CD14-positive monocyte (primary cell): ENCODE measurements at regions not wholly inside any gene's neighbourhood (a gene's known extent, or its start where the extent isn't known, plus 50 kb on each side); places are given as distances from the start of the nearest gene placed in this dataset.

Experiments
- DNase-seq, 3 donors: peaks; one replicate each; pipeline ENCODE4 v3.0.0-alpha.2; 2011 to 2022
- H2AFZ ChIP-seq: 2 replicates; pipeline ENCODE4 v1.6.0; 2012; ENCODE audit warnings: mild to moderate bottlenecking, low read depth, low read length, inconsistent platforms; ENCODE audit not compliant: insufficient read depth, poor library complexity, severe bottlenecking
- H3K27ac ChIP-seq, 2 donors: 1 replicate in 1 of 2; 2 replicates in 1 of 2; pipeline ENCODE4 v1.5.1; 2012 to 2013; ENCODE audit warnings: low read length in 2 of 2, control low read depth in 1 of 2, inconsistent platforms in 1 of 2, low read depth in 1 of 2, mild to moderate bottlenecking in 1 of 2
- H3K27me3 ChIP-seq, 2 donors: one replicate each; pipeline versions ENCODE4 v1.6.0 to v1.6.1; 2011 to 2013; ENCODE audit warnings: low read length in 2 of 2; ENCODE audit not compliant: control insufficient read depth in 2 of 2, insufficient read depth in 2 of 2
- H3K36me3 ChIP-seq, 2 donors: replicated peaks in 1 of 2; 1 replicate in 1 of 2; 2 replicates in 1 of 2; pipeline versions ENCODE4 v1.5.1 to v1.6.1; 2012 to 2013; ENCODE audit warnings: low read length in 2 of 2, control low read depth in 1 of 2, inconsistent platforms in 1 of 2, mild to moderate bottlenecking in 1 of 2; ENCODE audit not compliant: insufficient read depth in 2 of 2, control insufficient read depth in 1 of 2
- H3K4me1 ChIP-seq, 2 donors: 1 replicate in 1 of 2; 2 replicates in 1 of 2; pipeline versions ENCODE4 v1.5.1 to v1.6.1; 2012 to 2013; ENCODE audit warnings: low read length in 2 of 2, control low read depth in 1 of 2, inconsistent platforms in 1 of 2, mild to moderate bottlenecking in 1 of 2, moderate library complexity in 1 of 2; ENCODE audit not compliant: insufficient read depth in 2 of 2, control insufficient read depth in 1 of 2
- H3K4me2 ChIP-seq: replicated peaks from 2 replicates; pipeline ENCODE3; 2012; ENCODE audit warnings: low read length, moderate library complexity, mild to moderate bottlenecking; ENCODE audit not compliant: poor library complexity, severe bottlenecking; ENCODE audit errors: extremely low read depth
- H3K4me3 ChIP-seq, 3 experiments: fragments of 200-600 bp in 1 of 3; sonication (generic) in 1 of 3; replicated peaks in 1 of 3; 1 replicate in 2 of 3; 2 replicates in 1 of 3; pipeline ENCODE4 v1.5.1; 2011 to 2013; ENCODE audit warnings: low read length in 3 of 3, mild to moderate bottlenecking in 3 of 3, control low read depth in 2 of 3, low read depth in 2 of 3, inconsistent platforms in 1 of 3, moderate library complexity in 1 of 3
- H3K79me2 ChIP-seq: 2 replicates; pipeline ENCODE4 v1.6.0; 2012; ENCODE audit warnings: mild to moderate bottlenecking, control low read depth, inconsistent platforms, low read length, moderate library complexity; ENCODE audit not compliant: insufficient read depth
- H3K9ac ChIP-seq: 2 replicates; pipeline ENCODE4 v1.6.0; 2017; ENCODE audit warnings: low read length, mild to moderate bottlenecking; ENCODE audit not compliant: insufficient read depth, poor library complexity, severe bottlenecking
- H3K9me3 ChIP-seq, 2 donors: replicated peaks in 1 of 2; 1 replicate in 1 of 2; 2 replicates in 1 of 2; pipeline versions ENCODE4 v1.5.1 to v1.6.1; 2012 to 2013; ENCODE audit warnings: low read length in 2 of 2, control low read depth in 1 of 2; ENCODE audit not compliant: control insufficient read depth in 1 of 2, insufficient read depth in 1 of 2
- H4K20me1 ChIP-seq: 2 replicates; pipeline ENCODE4 v1.6.0; 2012; ENCODE audit warnings: mild to moderate bottlenecking, low read length, control low read depth, moderate library complexity; ENCODE audit not compliant: insufficient read depth
- H3K27ac Mint-ChIP-seq, 7 donors: one replicate each; pipeline ENCODE4 v1.8.0; 2020; ENCODE audit warnings: mild to moderate bottlenecking in 7 of 7, mixed read lengths in 7 of 7, moderate library complexity in 6 of 7, inconsistent platforms in 2 of 7
- H3K27me3 Mint-ChIP-seq, 3 donors: one replicate each; pipeline ENCODE4 v1.8.0; 2021 to 2022; ENCODE audit warnings: low read depth in 3 of 3, mild to moderate bottlenecking in 3 of 3, mixed read lengths in 3 of 3, moderate library complexity in 3 of 3, inconsistent platforms in 1 of 3
- H3K36me3 Mint-ChIP-seq, 2 donors: one replicate each; pipeline ENCODE4 v1.8.0; 2020; ENCODE audit warnings: mixed read lengths in 2 of 2, inconsistent platforms in 1 of 2, mild to moderate bottlenecking in 1 of 2
- H3K4me1 Mint-ChIP-seq: one replicate; pipeline ENCODE4 v1.8.0; 2020; ENCODE audit warnings: mild to moderate bottlenecking, mixed read lengths
- H3K4me3 Mint-ChIP-seq, 2 donors: one replicate each; pipeline ENCODE4 v1.8.0; 2020; ENCODE audit warnings: mild to moderate bottlenecking in 2 of 2, mixed read lengths in 2 of 2, moderate library complexity in 1 of 2
- H3K9me3 Mint-ChIP-seq, 7 donors: one replicate each; pipeline ENCODE4 v1.8.0; 2020 to 2022; ENCODE audit warnings: mixed read lengths in 7 of 7, mild to moderate bottlenecking in 6 of 7, moderate library complexity in 6 of 7, inconsistent platforms in 2 of 7
- CTCF ChIP-seq: fragments of 200-600 bp; IDR thresholded peaks from one replicate; pipeline ENCODE4 v1.8.0; 2022; ENCODE audit warnings: antibody characterized with exemption, mild to moderate bottlenecking
- WGBS: methylation state at CpG from one replicate; pipeline ENCODE4 v1.1.5; 2013; ENCODE audit warnings: missing lambda C conversion rate; ENCODE audit not compliant: insufficient coverage; 5-methylcytosine and 5-hydroxymethylcytosine counted together
- intact Hi-C, 2 donors: fragments of 100-400 bp; cut with micrococcal nuclease; formaldehyde crosslinking; loops; one replicate each; pipeline versions ENCODE4 v1.15.0 to v1.15.1; 2023

- Mint-ChIP-seq H3K4me1 (no peaks in the 10 kb centered on the region), H3K9me3 (peaks cover 0 to 8% (median 3%) of the 10 kb centered on the region in 7 donors), H3K27me3 (peaks cover 0 to 1% (median 0%) of the 10 kb centered on the region in 3 donors), H3K27ac (no peak overlapping the region), H3K36me3 (no peaks in the 10 kb centered on the region), H3K4me3 (no peak overlapping the region)
- intact Hi-C loops, result no loop called here
- WGBS, result 80% methylated on average over 1 of the region's 11 CpGs
- Histone ChIP-seq H3K27ac (no peak overlapping the region), H3K79me2 (no peaks in the 10 kb centered on the region), H3K4me3 (no peak overlapping the region), H3K4me2 (no peak overlapping the region), H2AFZ (no peak overlapping the region), H3K36me3 (no peaks in the 10 kb centered on the region), H3K9ac (no peak overlapping the region), H4K20me1 (no peaks in the 10 kb centered on the region), H3K9me3 (no peaks in the 10 kb centered on the region), H3K27me3 (no peaks in the 10 kb centered on the region), H3K4me1 (no peaks in the 10 kb centered on the region)
- DNase-seq, result no peak
- no peak for TF ChIP-seq CTCF
Observed at GRCh38 chrX:129043138-129043537, 480.2 kb downstream of the SMARCA1 start.

GRCh38 chrX:129041319-129041718 lies 482.0 kb downstream of the SMARCA1 start:
- Mint-ChIP-seq H3K27me3 (peaks cover 0 to 3% (median 1%) of the 10 kb centered on the region in 3 donors), H3K27ac (no peak overlapping the region), H3K4me3 (no peak overlapping the region), H3K4me1 (no peaks in the 10 kb centered on the region), H3K9me3 (peaks cover 0 to 9% (median 3%) of the 10 kb centered on the region in 7 donors), H3K36me3 (no peaks in the 10 kb centered on the region)
- H2AFZ ChIP-seq, result no peak overlapping the region
- no peak for DNase-seq
- H3K4me3 ChIP-seq, result no peak overlapping the region
- intact Hi-C loops, result no loop called here
- H3K36me3 ChIP-seq, result no peaks in the 10 kb centered on the region
- H3K9ac ChIP-seq, result no peak overlapping the region
- H3K4me2 ChIP-seq, result no peak overlapping the region
- no peak overlapping the region for H3K27ac ChIP-seq
- no peaks in the 10 kb centered on the region for H3K9me3 ChIP-seq
- TF ChIP-seq CTCF, result no peak
- H3K27me3 ChIP-seq, result no peaks in the 10 kb centered on the region
- WGBS, result 94% methylated on average over 3 of the region's 5 CpGs
- no peaks in the 10 kb centered on the region for H4K20me1 ChIP-seq
- H3K4me1 ChIP-seq, result no peaks in the 10 kb centered on the region
- no peaks in the 10 kb centered on the region for H3K79me2 ChIP-seq
